ENCODE measurements at regions not wholly inside any gene's neighbourhood (a gene's known extent, or its start where the extent isn't known, plus 50 kb on each side); places are given as distances from the start of the nearest gene placed in this dataset.
A peak's percentile ranks its signal among the peaks of the same experiment; 100 is the strongest.
"Not testable (repeated sequence)": the region's sequence is repeated elsewhere in the genome, so short reads cannot be mapped to it uniquely, and the experiment has no call there.

GRCh38 chr14:105914738-105915385, 388.5 kb downstream of the TMEM121 start:
- Mint-ChIP-seq H3K9me3 (no peaks in the 10 kb centered on the region), H3K4me1 (no peaks in the 10 kb centered on the region), H3K27me3 (ENCODE audit: low read depth in 2 of 2) (peaks cover 0 to 6% of the 10 kb centered on the region in 2 donors), H3K27ac (no peak overlapping the region), H3K36me3 (no peaks in the 10 kb centered on the region), H3K4me3 (no peak overlapping the region)
- TF ChIP-seq, protein P1, sequence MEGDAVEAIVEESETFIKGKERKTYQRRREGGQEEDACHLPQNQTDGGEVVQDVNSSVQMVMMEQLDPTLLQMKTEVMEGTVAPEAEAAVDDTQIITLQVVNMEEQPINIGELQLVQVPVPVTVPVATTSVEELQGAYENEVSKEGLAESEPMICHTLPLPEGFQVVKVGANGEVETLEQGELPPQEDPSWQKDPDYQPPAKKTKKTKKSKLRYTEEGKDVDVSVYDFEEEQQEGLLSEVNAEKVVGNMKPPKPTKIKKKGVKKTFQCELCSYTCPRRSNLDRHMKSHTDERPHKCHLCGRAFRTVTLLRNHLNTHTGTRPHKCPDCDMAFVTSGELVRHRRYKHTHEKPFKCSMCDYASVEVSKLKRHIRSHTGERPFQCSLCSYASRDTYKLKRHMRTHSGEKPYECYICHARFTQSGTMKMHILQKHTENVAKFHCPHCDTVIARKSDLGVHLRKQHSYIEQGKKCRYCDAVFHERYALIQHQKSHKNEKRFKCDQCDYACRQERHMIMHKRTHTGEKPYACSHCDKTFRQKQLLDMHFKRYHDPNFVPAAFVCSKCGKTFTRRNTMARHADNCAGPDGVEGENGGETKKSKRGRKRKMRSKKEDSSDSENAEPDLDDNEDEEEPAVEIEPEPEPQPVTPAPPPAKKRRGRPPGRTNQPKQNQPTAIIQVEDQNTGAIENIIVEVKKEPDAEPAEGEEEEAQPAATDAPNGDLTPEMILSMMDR (IDR thresholded peaks at IDR 0.05): no peak
- DNase-seq (no peak), ATAC-seq (no peak)
- no peaks in the 10 kb centered on the region for H3K27me3 ChIP-seq (ENCODE audit: control insufficient read depth, insufficient read depth, low read length)
- H3K27ac ChIP-seq (ENCODE audit: low read length): no peak overlapping the region
- 72% methylated on average over 8 of the region's 8 CpGs for WGBS (ENCODE audit: insufficient coverage)
- no peaks in the 10 kb centered on the region for H3K36me3 ChIP-seq (ENCODE audit: control insufficient read depth, insufficient read depth, low read length)
- intact Hi-C loops (cut with micrococcal nuclease): no loop called here
- no peak overlapping the region for H3K4me3 ChIP-seq (ENCODE audit: low read length)
- H3K4me1 ChIP-seq (ENCODE audit: control insufficient read depth, insufficient read depth, low read length): peaks cover 19% of the 10 kb centered on the region
- H3K9me3 ChIP-seq (ENCODE audit: control insufficient read depth, insufficient read depth, low read length): peaks cover 4% of the 10 kb centered on the region

GRCh38 chr14:105915546-105915945, 389.2 kb downstream of the TMEM121 start:
- no CpG with 5 or more reads among the region's 3 CpGs for WGBS (ENCODE audit: insufficient coverage)

GRCh38 chr14:105917136-105917932, 391.0 kb downstream of the TMEM121 start:
- not testable (repeated sequence) for DNase-seq; H3K9me3 Mint-ChIP-seq; H3K9me3 ChIP-seq (ENCODE audit: control insufficient read depth, insufficient read depth, low read length); H3K4me3 Mint-ChIP-seq; H3K36me3 ChIP-seq (ENCODE audit: control insufficient read depth, insufficient read depth, low read length); H3K4me1 Mint-ChIP-seq; H3K4me1 ChIP-seq (ENCODE audit: control insufficient read depth, insufficient read depth, low read length); H3K36me3 Mint-ChIP-seq; H3K27ac ChIP-seq (ENCODE audit: low read length); H3K4me3 ChIP-seq (ENCODE audit: low read length); H3K27me3 Mint-ChIP-seq (ENCODE audit: low read depth in 2 of 2); H3K27ac Mint-ChIP-seq; H3K27me3 ChIP-seq (ENCODE audit: control insufficient read depth, insufficient read depth, low read length)
- intact Hi-C loops (cut with micrococcal nuclease): loop anchor here (1.0 kb wide), 1 partner anchor 11 kb away; no protein-coding TSS in a partner anchor
- peak in 1 of 3 donors; percentile 2 for ATAC-seq
- 72% methylated on average over 20 of the region's 20 CpGs for WGBS (ENCODE audit: insufficient coverage)

More at GRCh38 chr14:105915546-105915945, 389.2 kb downstream of the TMEM121 start:
- ATAC-seq; H3K9me3 Mint-ChIP-seq; DNase-seq; H3K36me3 Mint-ChIP-seq; intact Hi-C loops (cut with micrococcal nuclease); H3K27ac ChIP-seq (ENCODE audit: low read length); H3K4me3 Mint-ChIP-seq; H3K27me3 ChIP-seq (ENCODE audit: control insufficient read depth, insufficient read depth, low read length); H3K27me3 Mint-ChIP-seq (ENCODE audit: low read depth in 2 of 2); H3K27ac Mint-ChIP-seq; H3K36me3 ChIP-seq (ENCODE audit: control insufficient read depth, insufficient read depth, low read length); H3K9me3 ChIP-seq (ENCODE audit: control insufficient read depth, insufficient read depth, low read length); H3K4me3 ChIP-seq (ENCODE audit: low read length); H3K4me1 Mint-ChIP-seq: not testable (repeated sequence)
- H3K4me1 ChIP-seq (ENCODE audit: control insufficient read depth, insufficient read depth, low read length): peaks cover 12% of the 10 kb centered on the region

DNA sequence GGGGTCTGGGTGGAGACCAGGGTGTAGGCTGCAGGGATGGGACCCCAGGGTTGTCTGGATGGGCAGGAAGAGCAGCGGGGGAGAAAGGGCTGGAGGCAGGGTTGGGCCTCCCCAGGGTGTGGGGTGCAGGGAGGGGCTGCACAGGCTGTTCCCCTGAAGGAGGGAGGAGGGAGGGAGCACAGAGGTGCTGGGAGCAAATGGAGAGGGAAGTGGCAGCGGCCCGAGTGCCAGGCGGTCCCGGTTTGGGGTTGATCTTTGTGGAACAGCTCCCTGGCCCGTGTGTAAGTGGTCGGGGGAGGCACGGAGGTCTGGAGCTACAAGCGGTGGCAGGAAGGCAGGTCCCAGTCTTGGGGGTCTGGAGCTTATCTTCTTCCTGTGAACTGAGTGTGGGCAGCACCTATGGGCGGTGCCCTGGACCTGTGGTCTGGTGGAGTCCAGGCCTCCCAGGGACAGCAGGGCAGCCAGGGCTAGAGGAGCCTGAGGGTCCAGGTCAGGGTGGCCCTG, 391.6 kb downstream of the TMEM121 start:
- H3K27me3 Mint-ChIP-seq (ENCODE audit: low read depth in 2 of 2): peaks cover 0 to 12% of the 10 kb centered on the region in 2 donors
- Histone ChIP-seq H3K27me3 (ENCODE audit: control insufficient read depth, insufficient read depth, low read length) (no peaks in the 10 kb centered on the region), H3K27ac (ENCODE audit: low read length) (no peak overlapping the region), H3K36me3 (ENCODE audit: control insufficient read depth, insufficient read depth, low read length) (no peaks in the 10 kb centered on the region), H3K4me3 (ENCODE audit: low read length) (no peak overlapping the region), H3K9me3 (ENCODE audit: control insufficient read depth, insufficient read depth, low read length) (peaks cover 4% of the 10 kb centered on the region), H3K4me1 (ENCODE audit: control insufficient read depth, insufficient read depth, low read length) (peaks cover 5% of the 10 kb centered on the region)
- TF ChIP-seq, protein P1 (IDR thresholded peaks at IDR 0.05): no peak
- H3K9me3 Mint-ChIP-seq: no peaks in the 10 kb centered on the region
- WGBS (ENCODE audit: insufficient coverage): 48% methylated on average over 10 of the region's 10 CpGs
- H3K27ac Mint-ChIP-seq: no peak overlapping the region
- H3K36me3 Mint-ChIP-seq: no peaks in the 10 kb centered on the region
- H3K4me3 Mint-ChIP-seq: no peak overlapping the region
- DNase-seq: no peak
- no peaks in the 10 kb centered on the region for H3K4me1 Mint-ChIP-seq
- ATAC-seq: peak in 1 of 3 donors; percentile 3
- intact Hi-C loops (cut with micrococcal nuclease): loop anchor here (1.0 kb wide), 1 partner anchor 12 kb away; no protein-coding TSS in a partner anchor

All from natural killer cell (primary cell).